Testis (tissue), 2 donors: ENCODE measurements at regions not wholly inside any gene's neighbourhood (a gene's known extent, or its start where the extent isn't known, plus 50 kb on each side); places are given as distances from the start of the nearest gene placed in this dataset.

Experiments used
- POLR2A ChIP-seq: fragments of 450-650 bp; IDR thresholded peaks from one replicate; pipeline ENCODE4 v1.6.1; 2017; ENCODE audit warnings: antibody characterized with exemption, mild to moderate bottlenecking, moderate library complexity
- TF ChIP-seq, protein P1 (sequence below), 3 experiments: fragments of 450-650 bp in 2 of 3; fragments of 200-600 bp in 1 of 3; sonication (generic) in 1 of 3; IDR thresholded peaks; one replicate each; pipeline ENCODE4 v1.5.1; 2016 to 2019; ENCODE audit warnings: antibody characterized with exemption in 3 of 3, mild to moderate bottlenecking in 2 of 3, moderate library complexity in 1 of 3

- TF ChIP-seq, protein P1, sequence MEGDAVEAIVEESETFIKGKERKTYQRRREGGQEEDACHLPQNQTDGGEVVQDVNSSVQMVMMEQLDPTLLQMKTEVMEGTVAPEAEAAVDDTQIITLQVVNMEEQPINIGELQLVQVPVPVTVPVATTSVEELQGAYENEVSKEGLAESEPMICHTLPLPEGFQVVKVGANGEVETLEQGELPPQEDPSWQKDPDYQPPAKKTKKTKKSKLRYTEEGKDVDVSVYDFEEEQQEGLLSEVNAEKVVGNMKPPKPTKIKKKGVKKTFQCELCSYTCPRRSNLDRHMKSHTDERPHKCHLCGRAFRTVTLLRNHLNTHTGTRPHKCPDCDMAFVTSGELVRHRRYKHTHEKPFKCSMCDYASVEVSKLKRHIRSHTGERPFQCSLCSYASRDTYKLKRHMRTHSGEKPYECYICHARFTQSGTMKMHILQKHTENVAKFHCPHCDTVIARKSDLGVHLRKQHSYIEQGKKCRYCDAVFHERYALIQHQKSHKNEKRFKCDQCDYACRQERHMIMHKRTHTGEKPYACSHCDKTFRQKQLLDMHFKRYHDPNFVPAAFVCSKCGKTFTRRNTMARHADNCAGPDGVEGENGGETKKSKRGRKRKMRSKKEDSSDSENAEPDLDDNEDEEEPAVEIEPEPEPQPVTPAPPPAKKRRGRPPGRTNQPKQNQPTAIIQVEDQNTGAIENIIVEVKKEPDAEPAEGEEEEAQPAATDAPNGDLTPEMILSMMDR (IDR thresholded peaks at IDR 0.05) = peak; percentile 34 to 56 (median 43)
- TF ChIP-seq POLR2A = no peak
Observed at GRCh38 chr7:124155432-124156022, 122.7 kb upstream of the TMEM229A start.
